ENCODE measurements at regions not wholly inside any gene's neighbourhood (a gene's known extent, or its start where the extent isn't known, plus 50 kb on each side); places are given as distances from the start of the nearest gene placed in this dataset.
"Not testable (repeated sequence)": the region's sequence is repeated elsewhere in the genome, so short reads cannot be mapped to it uniquely, and the experiment has no call there.

DNA sequence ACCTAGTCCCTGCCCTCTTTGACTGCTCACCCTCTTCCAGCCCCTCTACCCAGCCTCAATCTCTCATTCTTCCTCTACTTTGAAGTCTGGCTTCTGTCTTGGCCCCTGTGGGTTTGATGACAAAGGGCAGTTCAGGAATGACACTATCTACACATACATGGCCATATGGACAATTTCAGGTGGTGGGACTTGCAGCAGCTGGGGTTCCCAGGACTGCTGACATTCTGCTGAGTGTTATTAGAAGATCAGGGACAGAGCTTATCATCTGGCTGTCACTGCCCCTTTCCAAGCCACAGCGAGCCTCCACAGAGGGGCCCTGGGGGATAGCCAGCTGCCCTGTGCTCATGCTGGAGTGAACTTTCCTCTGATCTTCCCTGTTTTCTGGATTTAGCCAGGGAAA, 97.4 kb upstream of the IPO9 start:
- DNase-seq: peak; percentile 76

DNA sequence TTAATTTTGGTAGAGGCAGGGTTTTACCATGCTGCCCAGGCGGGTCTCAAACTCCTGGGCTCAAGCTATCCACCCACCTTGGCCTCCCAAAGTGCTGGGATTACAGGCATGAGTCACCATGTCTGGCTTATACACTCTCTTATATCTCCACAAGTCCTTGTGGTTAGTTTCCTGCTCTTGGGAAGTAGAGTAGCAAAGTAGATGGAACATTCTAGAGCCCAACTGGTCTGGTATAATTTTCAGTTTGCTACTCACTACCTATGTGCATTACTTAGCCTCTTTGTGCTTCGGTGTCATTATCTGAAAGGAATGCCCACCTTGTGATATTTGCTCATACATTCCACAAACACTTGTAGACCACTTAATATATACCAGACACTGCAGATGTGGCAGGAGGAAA, 96.6 kb upstream of the IPO9 start:
- DNase-seq: no peak

DNA sequence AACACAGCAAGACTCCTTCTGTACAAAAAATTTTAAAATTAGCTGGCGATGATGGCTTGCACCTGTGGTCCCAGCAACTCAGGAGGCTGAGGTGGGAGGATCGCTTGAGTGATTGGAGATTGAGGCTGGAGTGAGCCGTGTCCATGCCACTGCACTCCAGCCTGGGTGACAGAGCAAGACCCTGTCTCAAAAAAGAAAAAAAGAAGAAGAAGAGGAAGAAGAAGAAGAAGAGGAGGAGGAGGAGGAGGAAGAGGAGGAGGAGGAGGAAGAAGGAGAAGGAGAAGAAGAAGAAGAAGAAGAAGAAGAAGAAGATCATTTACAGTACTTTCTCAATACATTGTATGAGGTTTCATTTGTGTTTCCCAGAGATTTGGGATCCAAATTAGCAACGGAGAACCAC, 94.7 kb upstream of the IPO9 start:
- not testable (repeated sequence) for DNase-seq

DNA sequence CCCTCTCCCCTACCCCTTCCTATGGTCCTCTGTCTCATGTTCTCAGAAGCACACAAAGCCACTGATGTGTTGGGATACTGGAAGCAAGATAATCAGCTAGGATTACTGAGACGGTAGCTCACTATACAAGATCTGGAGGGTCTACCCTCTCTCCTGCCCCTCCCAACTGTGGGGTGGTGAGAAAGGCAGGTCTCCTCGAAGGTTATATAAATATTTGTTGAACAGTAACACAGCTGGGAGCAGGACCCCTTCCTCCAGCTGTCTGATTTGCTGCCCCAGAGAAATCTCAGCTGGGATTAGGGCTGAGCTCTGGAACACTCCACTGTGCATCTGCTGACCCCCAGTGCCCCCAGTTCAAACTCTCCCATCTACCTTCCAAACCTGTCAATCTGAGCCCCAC, 94.2 kb upstream of the IPO9 start:
- peak; percentile 35 for DNase-seq

DNA sequence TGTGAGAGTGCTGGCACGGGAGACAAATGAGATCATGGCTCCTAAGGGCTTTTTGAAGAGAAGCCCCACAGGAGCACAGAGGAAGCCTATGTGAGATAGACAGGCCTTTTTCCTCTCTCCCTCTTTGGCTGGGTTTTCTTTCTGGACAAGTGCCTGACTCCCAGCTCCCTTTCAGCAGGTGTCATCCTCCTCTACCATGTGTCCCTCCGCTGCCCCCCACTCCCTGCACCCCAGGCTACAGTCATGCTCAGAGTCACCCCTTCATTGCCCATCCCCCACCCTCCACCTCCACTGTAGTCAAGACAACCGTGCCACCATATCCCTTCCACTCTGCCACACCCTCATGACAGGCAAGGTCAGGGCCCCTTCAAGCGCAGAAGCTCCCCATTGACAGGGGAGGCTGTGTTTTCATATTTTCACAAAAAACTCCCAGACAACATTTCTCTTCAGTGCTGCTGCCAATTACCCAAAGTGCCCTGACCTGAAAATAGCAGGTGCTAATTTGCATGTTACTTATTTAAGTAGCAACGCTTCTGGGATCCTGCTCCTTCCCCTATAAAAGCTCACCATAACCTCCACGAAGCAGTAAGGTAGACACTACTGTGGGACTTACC, 92.1 kb upstream of the IPO9 start:
- no peak for DNase-seq

DNA sequence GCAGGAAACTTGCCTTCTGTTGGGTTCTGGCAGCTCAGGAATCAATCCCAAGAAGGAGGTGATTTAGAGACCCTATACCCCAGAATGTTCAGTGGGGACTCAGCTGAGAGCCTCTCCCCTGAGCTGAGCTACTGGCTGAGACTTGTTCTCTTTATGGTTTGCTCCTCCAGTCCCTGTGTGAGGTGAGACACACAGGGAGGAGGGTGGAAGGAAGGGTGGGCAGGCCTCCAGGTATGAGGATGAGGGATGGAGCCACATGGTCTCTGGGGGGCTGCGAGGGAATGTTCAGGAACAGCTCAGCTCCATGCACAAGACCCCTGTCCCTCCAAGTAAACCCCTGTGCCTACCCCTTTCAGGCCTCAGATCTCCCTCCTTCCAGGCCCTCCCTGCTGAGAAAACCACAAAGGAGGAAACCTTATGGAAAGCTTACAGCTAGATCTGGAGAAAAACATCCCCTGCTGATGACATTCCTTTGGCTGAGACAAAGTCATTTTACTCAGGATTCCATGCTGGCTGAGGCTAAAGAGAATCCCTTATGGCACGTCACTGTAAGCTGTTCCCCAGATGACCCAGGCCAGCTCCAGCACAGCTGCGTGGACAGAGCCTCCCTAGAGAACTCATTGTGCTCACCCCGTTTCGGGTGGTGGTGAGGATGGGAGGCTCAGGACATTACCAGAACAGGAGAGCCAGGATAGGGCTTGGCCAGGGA, 91.5 kb upstream of the IPO9 start:
- DNase-seq: no peak

DNA sequence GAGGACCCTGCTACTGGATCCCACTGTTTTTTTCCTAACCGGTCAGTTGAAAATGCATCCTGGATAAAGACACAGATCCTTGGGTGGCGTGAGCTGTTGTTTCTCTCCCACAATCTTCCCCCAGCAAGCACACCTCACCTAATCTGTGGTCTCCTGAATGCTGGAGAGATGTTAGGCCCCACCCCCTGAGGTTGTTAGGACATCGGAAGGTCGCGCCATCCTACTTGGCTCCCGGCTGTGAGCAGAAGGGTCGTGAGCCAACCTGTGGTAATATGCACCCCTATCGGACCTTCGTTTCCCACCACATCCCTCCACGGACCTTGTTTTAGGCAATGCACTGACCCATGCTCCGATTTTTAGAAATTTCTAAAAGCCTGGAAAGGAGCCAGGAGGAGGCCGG, 89.9 kb upstream of the IPO9 start:
- no peak for DNase-seq

DNA sequence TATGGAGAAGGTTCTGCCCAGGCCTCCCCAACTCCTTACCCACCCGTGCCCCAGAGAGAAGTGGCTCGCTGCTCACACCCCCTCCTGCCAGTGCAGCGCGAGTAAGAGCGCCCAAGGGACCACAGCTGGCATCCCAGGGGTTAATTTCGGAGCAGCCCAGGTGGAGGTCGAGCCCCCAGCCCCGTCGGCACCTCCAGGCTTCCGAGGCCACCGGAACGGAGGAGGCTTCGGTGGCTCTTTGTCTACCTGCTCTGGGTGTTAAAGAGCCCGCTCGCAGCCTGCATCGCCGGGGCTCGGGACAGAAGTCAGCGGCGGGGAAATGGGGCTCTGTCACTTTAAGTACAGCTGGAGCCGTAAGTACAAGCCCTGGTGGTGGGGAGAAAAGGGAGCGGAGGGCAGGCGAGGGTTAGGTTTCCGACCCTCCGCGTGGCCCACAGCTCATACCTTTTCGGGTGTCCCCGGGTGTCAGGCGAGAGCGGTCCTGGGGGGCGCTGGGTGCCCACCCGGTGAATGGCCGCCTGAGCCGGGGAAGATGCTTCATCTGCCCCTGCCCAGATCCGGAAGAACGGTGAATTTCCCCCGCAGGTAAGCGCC, 89.4 kb upstream of the IPO9 start:
- peak; percentile 75 for DNase-seq

DNA sequence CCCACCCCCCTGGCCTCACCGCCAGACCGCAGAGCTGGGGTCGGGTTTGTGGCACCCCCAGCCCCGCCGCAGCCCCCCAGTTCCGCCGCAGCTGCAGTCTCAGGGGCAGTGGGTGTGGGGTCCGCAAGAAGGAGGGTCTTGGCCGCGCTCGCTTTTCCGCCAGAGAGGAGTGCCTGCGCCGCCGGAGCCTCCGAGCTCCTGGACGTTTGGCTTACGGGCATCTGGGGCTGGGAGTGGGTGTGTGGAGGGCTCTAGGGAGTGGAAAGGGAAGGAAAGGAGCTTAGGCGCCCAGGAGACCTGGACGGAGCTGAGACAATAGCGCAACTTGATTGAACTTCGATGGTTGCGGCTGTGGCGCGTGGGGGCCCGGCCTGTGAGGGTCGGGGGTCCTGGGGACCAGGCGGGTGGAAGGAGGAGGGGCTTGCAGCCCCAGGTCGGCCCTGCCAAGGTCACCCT, 88.8 kb upstream of the IPO9 start:
- DNase-seq: peak; percentile 43

DNA sequence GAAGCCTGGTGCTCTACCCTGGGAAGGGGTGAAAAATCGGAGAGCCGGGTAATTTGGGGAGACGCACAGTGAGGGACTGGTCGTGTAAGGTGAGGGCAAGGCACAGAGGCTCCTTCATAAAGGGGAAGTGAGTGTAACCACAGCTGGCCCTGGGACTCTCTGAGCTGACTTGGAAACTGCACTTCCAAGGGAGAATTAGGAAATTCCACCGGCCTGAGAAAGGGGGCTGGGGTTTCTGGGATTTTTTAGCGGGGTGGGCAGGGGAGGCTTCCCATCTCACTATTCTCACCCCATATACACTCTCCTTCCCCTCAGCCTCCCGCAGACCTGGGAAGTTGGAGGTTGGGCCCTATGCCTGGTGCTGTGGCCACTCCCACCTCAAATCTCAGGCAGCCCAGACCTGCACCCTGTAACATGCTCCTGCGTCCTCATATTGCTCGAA, 88.3 kb upstream of the IPO9 start:
- no peak for DNase-seq

DNA sequence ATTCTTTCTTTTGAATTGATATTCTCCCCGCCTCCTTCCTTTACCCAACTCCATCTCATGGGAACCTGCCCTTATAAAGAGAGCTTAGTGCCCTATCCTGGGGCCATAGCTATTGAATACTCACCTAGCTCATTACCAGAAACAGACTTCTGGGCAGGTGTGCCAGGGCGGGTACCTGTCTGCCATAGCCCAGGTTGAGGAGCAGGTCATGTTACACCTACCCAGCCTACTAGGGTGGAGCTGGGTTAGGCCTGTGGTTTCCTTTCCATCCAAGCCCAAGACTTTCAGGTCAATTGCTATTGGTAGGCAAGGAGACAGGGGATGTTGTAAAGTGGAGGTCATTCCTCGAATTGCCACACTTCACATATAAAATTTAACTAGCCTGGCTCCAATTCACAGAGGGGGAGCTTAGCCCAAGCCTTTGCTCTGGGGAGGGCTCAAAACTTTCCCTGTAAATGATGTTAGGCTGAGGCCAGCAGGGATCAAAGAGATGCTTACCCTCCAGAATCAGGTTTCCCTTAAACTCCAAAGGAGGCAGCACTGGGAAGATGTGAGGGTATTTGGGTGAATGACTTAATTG, 87.1 kb upstream of the IPO9 start:
- no peak for DNase-seq

DNA sequence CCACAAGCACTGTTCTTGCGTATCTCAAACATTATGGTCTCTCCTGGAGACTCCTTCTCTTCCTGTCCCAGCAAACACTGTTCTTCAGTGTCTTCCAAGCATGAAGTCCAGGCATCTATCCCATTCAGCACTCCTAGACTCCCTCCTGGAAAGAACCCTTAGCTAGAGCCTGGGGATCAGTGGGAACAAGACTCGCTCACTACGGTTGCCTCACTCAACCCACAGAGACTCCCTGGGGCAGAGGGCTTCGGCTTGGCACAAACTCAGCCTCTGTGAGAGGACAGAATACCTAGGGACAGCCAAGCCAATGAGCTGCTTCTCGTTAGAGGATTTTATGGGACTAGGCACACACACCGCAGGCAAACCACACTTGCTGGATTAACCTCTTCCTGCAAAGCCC, 86.5 kb upstream of the IPO9 start:
- DNase-seq: peak; percentile 63

DNA sequence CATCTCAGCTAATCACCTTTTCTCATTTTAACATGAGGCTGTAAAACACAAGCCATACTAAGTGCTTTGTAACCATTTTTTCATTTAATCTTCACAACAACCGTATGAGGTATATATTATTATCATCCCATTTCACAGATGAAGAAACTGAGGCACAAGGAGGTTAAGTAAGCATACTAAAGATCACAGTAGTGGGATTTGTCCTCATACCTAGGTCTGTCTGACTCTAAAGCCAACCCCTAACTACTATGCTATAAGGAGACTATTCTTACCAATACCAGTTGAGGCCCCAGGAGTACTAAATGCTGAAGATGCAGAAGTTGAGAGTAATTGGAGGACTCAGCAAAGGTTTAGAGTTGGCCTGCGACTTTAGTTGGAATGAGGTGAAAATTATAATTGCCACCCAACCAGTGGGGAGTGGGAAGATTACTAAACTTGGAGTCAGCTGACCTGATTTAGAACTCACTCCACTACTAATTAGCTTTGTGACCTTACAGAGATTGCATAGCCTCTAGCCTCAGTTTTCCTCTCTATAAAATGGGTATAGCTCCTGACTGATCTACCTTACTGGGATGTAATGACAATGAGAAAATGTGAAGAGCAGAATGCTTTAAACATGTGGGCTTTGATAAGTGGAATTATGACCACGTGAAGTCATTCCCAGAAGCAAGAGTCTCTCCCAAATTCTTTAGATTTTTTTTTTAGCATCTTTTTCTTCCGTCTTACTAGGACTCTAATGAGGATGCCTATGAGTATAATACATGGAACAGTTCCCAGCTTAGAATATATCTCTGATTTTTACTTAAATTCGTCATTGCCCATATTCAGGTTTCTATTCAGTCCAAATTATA, 85.8 kb upstream of the IPO9 start:
- no peak for DNase-seq

DNA sequence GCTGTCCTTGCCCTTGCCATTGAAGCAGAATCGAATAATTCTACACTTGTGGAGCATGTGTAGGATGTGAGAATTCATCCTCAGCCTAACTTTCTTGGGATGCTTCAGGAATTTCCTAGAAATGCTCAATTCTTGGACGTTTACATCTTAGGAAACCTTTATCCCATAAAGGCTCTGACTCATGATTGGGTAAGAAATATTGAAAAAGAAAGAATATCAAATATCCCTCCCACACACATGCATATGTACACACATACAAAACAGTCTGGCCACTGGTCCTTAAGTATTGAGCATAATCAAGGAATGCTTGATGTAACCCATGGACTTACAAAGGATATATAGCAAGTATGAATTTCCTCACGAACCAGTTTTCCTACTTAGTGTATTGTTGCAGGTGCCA, 83.9 kb upstream of the IPO9 start:
- DNase-seq: no peak

DNA sequence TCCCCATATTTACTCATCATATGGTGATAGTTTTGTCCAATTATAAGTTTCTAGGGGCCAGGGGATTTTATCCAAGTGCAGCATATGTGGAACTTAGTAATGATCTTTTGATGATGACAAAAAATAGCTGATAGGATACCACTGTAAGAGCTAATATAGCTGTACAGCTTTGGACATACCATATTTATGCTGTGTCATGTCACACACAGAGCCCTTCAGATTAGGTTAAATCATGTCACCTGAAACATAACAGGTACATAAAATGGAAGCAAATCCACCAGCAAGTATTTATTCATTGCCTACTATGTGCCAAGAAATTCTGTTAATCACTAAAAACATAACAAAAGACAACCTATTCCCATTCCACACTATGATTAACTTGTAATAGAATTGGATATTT, 82.8 kb upstream of the IPO9 start:
- no peak for DNase-seq

DNA sequence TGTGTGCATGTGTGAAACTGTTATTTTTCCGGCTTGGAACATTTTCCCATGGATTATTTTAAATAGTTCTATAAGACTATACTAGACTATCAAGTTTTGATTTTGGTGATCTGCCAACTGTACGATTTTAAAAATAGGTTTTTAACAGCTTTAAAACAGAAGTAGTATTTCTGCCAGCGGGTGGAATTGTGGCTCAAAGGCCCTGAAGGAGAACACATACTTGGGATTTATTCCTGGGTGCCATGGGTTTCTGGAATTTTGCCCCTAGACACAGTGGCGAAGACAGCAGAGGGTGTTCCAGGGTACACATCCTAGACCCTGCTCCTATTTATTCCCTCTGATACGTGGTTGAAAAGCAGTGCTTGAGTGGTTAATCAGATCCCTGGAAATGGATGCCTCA, 81.7 kb upstream of the IPO9 start:
- DNase-seq: no peak

DNA sequence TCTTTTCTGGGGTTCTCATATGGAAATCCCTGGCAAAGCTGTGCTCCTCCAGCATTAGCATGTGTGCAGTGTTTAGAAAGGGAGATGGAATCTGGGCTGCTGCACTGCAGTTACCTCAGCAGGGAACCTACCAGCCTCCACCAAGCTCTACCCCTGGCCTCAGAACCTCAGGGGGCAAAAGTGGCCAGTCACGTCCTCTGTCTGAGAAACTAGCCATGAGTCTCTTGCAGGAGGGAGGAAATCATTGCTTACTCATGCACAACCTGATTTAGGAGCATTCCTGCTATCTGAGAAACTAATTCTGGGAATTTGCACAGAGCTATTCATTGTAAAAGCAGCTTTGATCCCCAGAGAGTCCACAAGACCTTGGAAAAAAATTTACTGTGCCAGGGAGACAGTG, 80.6 kb upstream of the IPO9 start:
- DNase-seq: no peak

DNA sequence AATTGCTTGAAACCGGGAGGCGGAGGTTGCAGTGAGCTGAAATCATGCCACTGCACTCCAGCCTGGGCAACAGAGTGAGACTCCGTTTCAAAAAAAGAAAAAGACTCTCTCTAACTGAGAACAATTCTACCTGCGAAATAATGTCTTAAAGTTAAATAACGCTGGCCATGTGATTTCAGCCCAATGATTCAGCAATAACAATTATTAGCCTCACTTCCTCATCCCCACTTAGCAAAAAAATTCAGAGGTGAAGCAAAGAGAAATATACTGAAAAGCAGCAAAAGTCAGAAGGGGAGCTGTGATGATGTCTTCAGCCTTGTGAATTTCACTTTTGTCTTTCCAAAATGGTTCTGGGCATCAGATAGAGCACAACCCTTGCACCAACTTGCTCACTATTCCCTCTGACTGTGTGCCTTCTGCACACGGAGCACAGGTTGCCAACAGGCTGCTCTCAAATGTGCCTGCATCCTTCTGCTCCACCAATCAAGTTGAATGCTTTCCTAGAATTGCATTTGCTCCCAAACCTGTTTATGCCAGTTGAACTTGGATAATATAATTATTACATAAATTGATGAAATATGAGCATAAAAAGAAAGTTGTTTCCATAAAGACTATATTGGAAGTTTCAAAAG, 79.8 kb upstream of the IPO9 start:
- no peak for DNase-seq

DNA sequence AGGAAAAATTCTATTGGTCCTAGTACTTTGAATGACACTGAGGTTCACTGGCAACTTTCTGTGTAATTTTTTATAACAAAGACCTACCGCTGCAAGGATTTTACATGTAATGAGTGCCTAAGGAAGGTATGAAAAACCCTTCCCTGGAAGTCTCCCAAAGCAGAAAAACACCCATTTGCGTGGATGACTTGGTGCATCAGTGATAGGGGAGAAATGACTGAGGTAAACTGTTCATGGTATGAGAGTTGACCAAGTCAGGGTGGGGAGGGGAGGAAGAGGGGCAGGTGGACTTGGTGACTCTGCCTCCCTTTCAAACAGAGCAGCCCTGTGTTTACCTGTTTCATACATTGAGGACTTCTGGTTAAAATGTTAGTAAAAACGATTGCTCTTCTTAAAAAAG, 78.8 kb upstream of the IPO9 start:
- no peak for DNase-seq

DNA sequence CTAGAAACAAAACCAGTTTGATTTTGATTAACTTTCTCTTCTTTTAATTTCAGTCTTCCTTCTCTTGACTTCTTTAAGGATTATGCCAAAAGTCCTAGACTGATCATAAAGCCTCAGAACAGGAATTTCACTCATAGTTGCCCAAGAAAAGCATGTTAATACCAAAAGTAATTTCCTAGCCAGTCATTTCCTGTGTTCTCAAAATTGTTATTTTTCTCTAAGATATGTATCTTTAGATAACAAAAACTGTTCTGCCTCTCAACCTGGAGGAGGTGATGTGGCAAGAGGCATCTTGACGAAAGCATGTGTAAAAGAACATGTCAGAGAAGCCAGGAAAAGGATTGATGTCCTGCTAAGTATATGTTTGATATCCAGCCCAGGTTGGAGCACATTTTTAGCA, 78.0 kb upstream of the IPO9 start:
- DNase-seq: no peak

DNA sequence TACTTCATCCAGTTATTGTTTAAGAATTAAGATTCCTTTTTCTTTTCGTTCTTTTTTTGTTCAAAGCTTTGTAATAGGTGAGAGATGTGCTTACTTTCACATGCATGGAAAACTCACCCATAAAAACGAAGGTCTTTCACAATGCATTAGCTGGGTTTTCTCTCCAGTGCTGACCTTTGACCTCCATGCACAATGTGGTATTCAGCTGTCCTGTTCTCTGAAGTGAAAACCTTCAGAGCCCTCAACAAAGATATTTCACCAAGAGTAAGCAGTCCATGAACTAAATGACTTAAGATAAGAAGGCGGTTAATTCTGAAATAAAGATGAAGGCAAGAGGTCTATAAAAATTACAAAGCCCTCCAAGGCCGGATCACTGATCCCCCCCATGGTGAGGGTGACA, 77.1 kb upstream of the IPO9 start:
- DNase-seq: no peak

DNA sequence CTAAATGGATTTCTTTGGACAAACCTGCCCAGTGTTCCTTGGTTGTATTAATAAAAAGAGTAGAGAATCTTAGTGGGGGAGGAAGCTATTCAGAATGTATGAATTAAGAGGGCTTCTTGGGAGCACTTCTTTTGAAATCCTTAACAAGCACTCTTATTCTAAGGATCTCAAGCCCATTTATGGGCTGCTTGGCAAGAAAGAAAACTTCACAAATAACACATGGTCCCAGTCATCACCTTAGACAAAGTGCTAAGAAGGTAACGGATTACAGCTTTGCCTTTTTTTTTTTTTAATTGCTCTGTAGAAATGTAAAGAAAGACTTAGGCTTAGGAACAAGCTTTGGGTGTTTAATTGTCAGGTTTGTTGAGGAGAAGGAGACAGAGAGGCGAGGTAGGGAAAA, 76.6 kb upstream of the IPO9 start:
- DNase-seq: no peak

DNA sequence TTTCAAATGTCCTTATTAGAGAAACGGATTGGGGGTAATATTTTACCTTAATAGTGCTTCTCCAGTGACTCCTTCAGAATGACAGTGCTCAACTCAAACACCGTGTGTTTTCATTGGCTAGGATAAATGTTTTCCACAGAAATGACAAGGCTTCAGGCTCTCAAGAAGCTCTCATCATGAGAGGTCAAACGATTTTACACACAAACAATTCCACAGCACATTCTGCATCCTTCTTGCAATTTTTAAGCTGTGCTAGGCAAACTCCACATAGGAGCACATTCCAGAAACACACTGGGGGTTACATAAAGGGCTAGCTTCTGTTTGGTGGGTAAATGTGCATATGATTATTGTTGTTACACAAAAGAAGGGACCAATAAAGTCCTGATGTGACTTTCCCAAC, 75.5 kb upstream of the IPO9 start:
- DNase-seq: no peak

Measured in NCI-H82 (cell line).